H1 (cell line): ENCODE measurements at regions not wholly inside any gene's neighbourhood (a gene's known extent, or its start where the extent isn't known, plus 50 kb on each side); places are given as distances from the start of the nearest gene placed in this dataset.

Experiments used
- CTCF ChIA-PET: fragments of 300-600 bp; sonication (Branson Sonifier 250); formaldehyde crosslinking; loops from one replicate; lab custom pipeline; 2021; ENCODE audit not compliant: partially characterized antibody; lab: Charles Lee
- POLR2A ChIA-PET: fragments of 300-600 bp; sonication (Branson Sonifier 250); formaldehyde crosslinking; loops from one replicate; lab custom pipeline; 2021; ENCODE audit warnings: inconsistent platforms; ENCODE audit not compliant: partially characterized antibody; lab: Charles Lee
- DNase-seq, 2 experiments: peaks; one replicate each; pipeline versions ENCODE4 v3.0.0 to v3.0.0-alpha.2; 2010 to 2022; ENCODE audit warnings: low spot score in 2 of 2, low read depth in 1 of 2, mixed read lengths in 1 of 2
- FAIRE-seq: peaks from 2 replicates; lab custom pipeline; 2011; peaks lifted over from hg19 to GRCh38; lab: Jason Lieb, UNC
- H2AFZ ChIP-seq: 2 replicates; pipeline ENCODE4 v1.8.1; 2012; ENCODE audit warnings: low read length, inconsistent platforms
- H2AK5ac ChIP-seq: 2 replicates; pipeline ENCODE4 v1.6.1; 2013; ENCODE audit warnings: low read depth, low read length
- H2BK120ac ChIP-seq: replicated peaks from 2 replicates; pipeline ENCODE3; 2013; ENCODE audit warnings: low read depth, low read length, inconsistent platforms
- H2BK12ac ChIP-seq: 2 replicates; pipeline ENCODE4 v1.6.1; 2013; ENCODE audit warnings: low read depth, low read length
- H2BK15ac ChIP-seq: 2 replicates; pipeline ENCODE4 v1.6.1; 2013; ENCODE audit warnings: low read length
- H2BK20ac ChIP-seq: 2 replicates; pipeline ENCODE4 v1.6.1; 2013; ENCODE audit warnings: low read length
- H2BK5ac ChIP-seq: 2 replicates; pipeline ENCODE4 v1.6.1; 2013; ENCODE audit warnings: low read depth, low read length
- H3K14ac ChIP-seq: 2 replicates; pipeline ENCODE4 v1.6.1; 2013; ENCODE audit warnings: inconsistent platforms; ENCODE audit not compliant: insufficient read length
- H3K18ac ChIP-seq: 2 replicates; pipeline ENCODE4 v1.6.1; 2013; ENCODE audit warnings: low read length; ENCODE audit errors: extremely low read depth
- H3K23ac ChIP-seq: 2 replicates; pipeline ENCODE4 v1.6.1; 2013; ENCODE audit warnings: inconsistent platforms; ENCODE audit not compliant: insufficient read length
- H3K23me2 ChIP-seq: 2 replicates; pipeline ENCODE4 v1.6.1; 2013; ENCODE audit warnings: low read depth, low read length
- H3K27ac ChIP-seq: 2 replicates; pipeline ENCODE4 v1.6.1; 2011; ENCODE audit warnings: low read depth, low read length, inconsistent platforms
- H3K27me3 ChIP-seq, 4 experiments: replicated peaks in 1 of 4; 1 replicate in 1 of 4; 2 replicates in 3 of 4; pipeline versions ENCODE4 v1.6.1 to v1.8.1; 2011 to 2013; ENCODE audit warnings: low read length in 3 of 4, mild to moderate bottlenecking in 3 of 4, inconsistent platforms in 2 of 4, mixed read lengths in 2 of 4, moderate library complexity in 1 of 4; ENCODE audit not compliant: control insufficient read depth in 3 of 4, insufficient read depth in 3 of 4; ENCODE audit errors: extremely low read depth in 1 of 4
- H3K36me3 ChIP-seq, 4 experiments: 2 replicates each; pipeline versions ENCODE4 v1.6.1 to v1.8.1; 2011 to 2013; ENCODE audit warnings: mild to moderate bottlenecking in 4 of 4, low read length in 3 of 4, moderate library complexity in 2 of 4, control low read depth in 1 of 4, inconsistent platforms in 1 of 4; ENCODE audit not compliant: insufficient read depth in 4 of 4, control insufficient read depth in 2 of 4
- H3K4ac ChIP-seq: replicated peaks from 2 replicates; pipeline ENCODE3; 2013; ENCODE audit warnings: low read length, low read depth, mixed read lengths, inconsistent platforms; ENCODE audit not compliant: insufficient read length
- H3K4me1 ChIP-seq, 4 experiments: replicated peaks in 1 of 4; 1 replicate in 1 of 4; 2 replicates in 3 of 4; pipeline versions ENCODE4 v1.6.1 to v1.8.1; 2011 to 2013; ENCODE audit warnings: low read length in 3 of 4, inconsistent platforms in 2 of 4, mixed read lengths in 1 of 4; ENCODE audit not compliant: insufficient read depth in 4 of 4, control insufficient read depth in 3 of 4
- H3K4me2 ChIP-seq, 2 experiments: 2 replicates each; pipeline versions ENCODE4 v1.6.1 to v1.8.1; 2011 to 2013; ENCODE audit warnings: low read depth in 2 of 2, low read length in 2 of 2, control low read depth in 1 of 2, inconsistent platforms in 1 of 2, mild to moderate bottlenecking in 1 of 2; ENCODE audit not compliant: insufficient read depth in 1 of 2
- H3K4me3 ChIP-seq, 4 experiments: fragments of 200-600, 300-600 bp in 1 of 4; sonication (generic), shearing (Covaris generic), sonication (Bioruptor Twin) in 1 of 4; 2 replicates each; pipeline versions ENCODE4 v1.5.1 to v1.8.1; 2011 to 2016; ENCODE audit warnings: low read length in 4 of 4, low read depth in 3 of 4, control low read depth in 2 of 4, inconsistent platforms in 2 of 4, mild to moderate bottlenecking in 2 of 4, mixed read lengths in 1 of 4, moderate library complexity in 1 of 4; ENCODE audit not compliant: insufficient read depth in 2 of 4; ENCODE audit errors: extremely low read depth in 1 of 4
- H3K56ac ChIP-seq: replicated peaks from 2 replicates; pipeline ENCODE3; 2013; ENCODE audit warnings: low read depth, mild to moderate bottlenecking, mixed read lengths, low read length, inconsistent platforms; ENCODE audit not compliant: insufficient read length
- H3K79me1 ChIP-seq: 2 replicates; pipeline ENCODE4 v1.6.1; 2013; ENCODE audit warnings: low read depth, low read length, control low read depth
- H3K79me2 ChIP-seq, 2 experiments: 2 replicates each; pipeline versions ENCODE4 v1.6.1 to v1.8.1; 2012 to 2013; ENCODE audit warnings: low read length in 2 of 2, mild to moderate bottlenecking in 2 of 2, inconsistent platforms in 1 of 2; ENCODE audit not compliant: insufficient read depth in 2 of 2, control insufficient read depth in 1 of 2
- H3K9ac ChIP-seq, 4 experiments: replicated peaks in 1 of 4; 1 replicate in 1 of 4; 2 replicates in 3 of 4; pipeline versions ENCODE4 v1.6.1 to v1.8.1; 2011 to 2013; ENCODE audit warnings: low read depth in 3 of 4, low read length in 3 of 4, control low read depth in 2 of 4, mild to moderate bottlenecking in 2 of 4, moderate library complexity in 2 of 4, inconsistent platforms in 1 of 4; ENCODE audit errors: extremely low read depth in 1 of 4
- H3K9me3 ChIP-seq, 2 experiments: 2 replicates each; pipeline versions ENCODE4 v1.6.1 to v1.8.1; 2012 to 2013; ENCODE audit warnings: mild to moderate bottlenecking in 2 of 2, moderate library complexity in 2 of 2, control low read depth in 1 of 2, inconsistent platforms in 1 of 2, low read depth in 1 of 2, low read length in 1 of 2, mixed read lengths in 1 of 2; ENCODE audit not compliant: insufficient read depth in 2 of 2
- H4K20me1 ChIP-seq, 2 experiments: replicated peaks in 1 of 2; 2 replicates each; pipeline versions ENCODE3 to v1.8.1; 2011 to 2013; ENCODE audit warnings: inconsistent platforms in 2 of 2, low read length in 2 of 2, mild to moderate bottlenecking in 1 of 2; ENCODE audit not compliant: insufficient read depth in 2 of 2, control insufficient read depth in 1 of 2
- H4K5ac ChIP-seq: 2 replicates; pipeline ENCODE4 v1.6.1; 2013; ENCODE audit warnings: low read length, low read depth, mixed read lengths, inconsistent platforms; ENCODE audit not compliant: insufficient read length
- H4K8ac ChIP-seq: 2 replicates; pipeline ENCODE4 v1.8.0; 2013; ENCODE audit warnings: mild to moderate bottlenecking, moderate library complexity, low read length, inconsistent platforms; ENCODE audit not compliant: insufficient read depth; ENCODE audit errors: extremely low read depth
- H4K91ac ChIP-seq: replicated peaks from 2 replicates; pipeline ENCODE3; 2013; ENCODE audit warnings: low read length, mixed read lengths, inconsistent platforms; ENCODE audit not compliant: insufficient read length
- BACH1 ChIP-seq: IDR thresholded peaks from 2 replicates; pipeline ENCODE4 v1.6.1; 2012; ENCODE audit warnings: low read length, improper control_type of control experiment
- GABPA ChIP-seq: IDR thresholded peaks from 2 replicates; pipeline ENCODE4 v1.6.1; 2011; ENCODE audit warnings: mild to moderate bottlenecking, low read length, moderate library complexity, borderline replicate concordance; ENCODE audit not compliant: insufficient read depth
- POLR2AphosphoS5 ChIP-seq: IDR thresholded peaks from 2 replicates; pipeline ENCODE4 v1.6.1; 2011; ENCODE audit warnings: low read depth, low read length
- RBBP5 ChIP-seq: IDR thresholded peaks from 2 replicates; pipeline ENCODE4 v1.7.1; 2012; ENCODE audit warnings: low read depth, mild to moderate bottlenecking, inconsistent platforms, low read length, moderate library complexity, borderline replicate concordance
- RFX5 ChIP-seq: IDR thresholded peaks from 2 replicates; pipeline ENCODE4 v1.6.1; 2011; ENCODE audit warnings: low read depth, low read length, improper control_type of control experiment, borderline replicate concordance
- SRF ChIP-seq: IDR thresholded peaks from 2 replicates; pipeline ENCODE4 v1.6.1; 2011; ENCODE audit warnings: mild to moderate bottlenecking, low read depth, low read length, moderate library complexity
- WGBS, 2 experiments: shearing (Covaris generic) in 1 of 2; methylation state at CpG; one replicate each; pipeline versions ENCODE4 v1.1.6 to v1.1.7; 2013 to 2015; ENCODE audit warnings: low lambda C conversion rate in 2 of 2, mixed read lengths in 2 of 2, inconsistent platforms in 1 of 2, low coverage in 1 of 2, missing lambda C conversion rate in 1 of 2; ENCODE audit not compliant: insufficient replicate concordance in 2 of 2, insufficient coverage in 1 of 2, insufficient read length in 1 of 2; ENCODE audit errors: extremely low coverage in 1 of 2, missing lambda C conversion rate in 1 of 2; 5-methylcytosine and 5-hydroxymethylcytosine counted together

GRCh38 chr13:63948045-63948444, 2532.4 kb upstream of the PCDH20 start:
- FAIRE-seq, result no peak

More at GRCh38 chr13:63948045-63948444, 2532.4 kb upstream of the PCDH20 start:
- no peak for DNase-seq
- H2AK5ac ChIP-seq, result no peak overlapping the region
- H2BK120ac ChIP-seq, result no peak overlapping the region
- no peaks in the 10 kb centered on the region for H3K79me1 ChIP-seq
- H3K36me3 ChIP-seq, result no peaks in the 10 kb centered on the region
- H3K27me3 ChIP-seq, result no peaks in the 10 kb centered on the region
- H2BK20ac ChIP-seq, result no peak overlapping the region
- H2BK5ac ChIP-seq, result no peak overlapping the region
- no peak overlapping the region for H3K4ac ChIP-seq
- no peak overlapping the region for H2AFZ ChIP-seq
- H2BK12ac ChIP-seq, result no peak overlapping the region
- no peaks in the 10 kb centered on the region for H3K23me2 ChIP-seq
- CTCF ChIA-PET, result no interaction called here
- no peaks in the 10 kb centered on the region for H4K20me1 ChIP-seq
- H3K23ac ChIP-seq, result no peak overlapping the region
- no peak for TF ChIP-seq SRF
- TF ChIP-seq POLR2AphosphoS5, result no peak
- no peak for TF ChIP-seq RBBP5
- no peak for TF ChIP-seq GABPA
- TF ChIP-seq RFX5, result no peak
- TF ChIP-seq BACH1, result no peak
- TF ChIP-seq, all 59 proteins: peak for 0
- WGBS, 2 experiments, result 99% methylated on average over 3 of the region's 3 CpGs; no CpG with 5 or more reads in 1 of the 2 experiments
- Histone ChIP-seq H3K27ac (no peak overlapping the region), H3K4me1 (no peaks in the 10 kb centered on the region), H3K14ac (no peak overlapping the region), H3K18ac (no peak overlapping the region), H3K9me3 (no peaks in the 10 kb centered on the region), H4K5ac (no peak overlapping the region), H3K4me3 (no peak overlapping the region), H3K4me2 (no peak overlapping the region), H3K9ac (no peak overlapping the region), H4K91ac (no peak overlapping the region), H4K8ac (no peak overlapping the region), H3K79me2 (no peaks in the 10 kb centered on the region), H3K56ac (no peak overlapping the region), H2BK15ac (no peak overlapping the region)
- POLR2A ChIA-PET, result no interaction called here
